ENCODE measurements at regions not wholly inside any gene's neighbourhood (a gene's known extent, or its start where the extent isn't known, plus 50 kb on each side); places are given as distances from the start of the nearest gene placed in this dataset.

GRCh38 chr9:25481372-25481771 is 196.9 kb downstream of the TUSC1 start:
- TF ChIP-seq ZNF214 (tag by site-specific recombination; IDR thresholded peaks at IDR 0.05; ENCODE audit: borderline replicate concordance), result no peak
- no peak for TF ChIP-seq ZNF837 (tag by site-specific recombination; IDR thresholded peaks at IDR 0.05)
- no peak for TF ChIP-seq IKZF3 (tag by site-specific recombination; IDR thresholded peaks at IDR 0.05)
- TF ChIP-seq SP2 (tag by site-specific recombination; IDR thresholded peaks at IDR 0.05), result no peak
- no peak for TF ChIP-seq ZNF510 (tag by site-specific recombination; IDR thresholded peaks at IDR 0.05; ENCODE audit: insufficient replicate concordance)
- TF ChIP-seq ZBTB7A (tag by site-specific recombination; IDR thresholded peaks at IDR 0.05; ENCODE audit: low read depth), result no peak
- TF ChIP-seq CTCF (tag by site-specific recombination; IDR thresholded peaks at IDR 0.05), result no peak
- TF ChIP-seq, protein P1, sequence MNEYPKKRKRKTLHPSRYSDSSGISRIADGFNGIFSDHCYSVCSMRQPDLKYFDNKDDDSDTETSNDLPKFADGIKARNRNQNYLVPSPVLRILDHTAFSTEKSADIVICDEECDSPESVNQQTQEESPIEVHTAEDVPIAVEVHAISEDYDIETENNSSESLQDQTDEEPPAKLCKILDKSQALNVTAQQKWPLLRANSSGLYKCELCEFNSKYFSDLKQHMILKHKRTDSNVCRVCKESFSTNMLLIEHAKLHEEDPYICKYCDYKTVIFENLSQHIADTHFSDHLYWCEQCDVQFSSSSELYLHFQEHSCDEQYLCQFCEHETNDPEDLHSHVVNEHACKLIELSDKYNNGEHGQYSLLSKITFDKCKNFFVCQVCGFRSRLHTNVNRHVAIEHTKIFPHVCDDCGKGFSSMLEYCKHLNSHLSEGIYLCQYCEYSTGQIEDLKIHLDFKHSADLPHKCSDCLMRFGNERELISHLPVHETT (tag by site-specific recombination; IDR thresholded peaks at IDR 0.05), result no peak
- TF ChIP-seq ZBTB26 (tag by site-specific recombination; optimal IDR thresholded peaks at IDR 0.05), result no peak

All from HEK293 (cell line).